ENCODE measurements at regions not wholly inside any gene's neighbourhood (a gene's known extent, or its start where the extent isn't known, plus 50 kb on each side); places are given as distances from the start of the nearest gene placed in this dataset.

- WGBS, 2 experiments (ENCODE audit: low coverage in 1 of 2, low lambda C conversion rate in 2 of 2, missing lambda C conversion rate in 2 of 2), result 26 to 36% methylated on average over 3 of the region's 3 CpGs
- Histone ChIP-seq H3K4me2 (ENCODE audit: unreplicated experiment) (no peak overlapping the region), H3K79me2 (ENCODE audit: insufficient read depth) (no peaks in the 10 kb centered on the region), H3K9me3 (ENCODE audit: low read depth) (no peaks in the 10 kb centered on the region), H3F3A (ENCODE audit: insufficient read depth) (no peaks in the 10 kb centered on the region), H3K9ac (no peak overlapping the region), H3K36me3 (ENCODE audit: low read depth) (no peaks in the 10 kb centered on the region), H3K9me2 (ENCODE audit: insufficient read depth) (no peaks in the 10 kb centered on the region), H3K4me3 (no peak overlapping the region), H4K20me1 (ENCODE audit: insufficient read depth) (no peaks in the 10 kb centered on the region), H2AFZ (no peak overlapping the region), H3K4me1 (ENCODE audit: insufficient read depth) (no peaks in the 10 kb centered on the region), H3K27me3 (replicated peaks; ENCODE audit: insufficient read depth) (peaks cover 37% of the 10 kb centered on the region), H3K27ac (no peak overlapping the region)
- TF ChIP-seq EZH2 (IDR thresholded peaks at IDR 0.05; ENCODE audit: insufficient read depth, poor library complexity, severe bottlenecking) (no peak), EZH2phosphoT487 (IDR thresholded peaks at IDR 0.05; ENCODE audit: insufficient read depth, low read depth) (no peak)
- DNase-seq, result no peak
- in situ Hi-C loops (cut with MboI), result no loop called here
Measured at GRCh38 chr21:32949701-32950100, 76.0 kb upstream of the OLIG2 start.

GRCh38 chr21:32951041-32951440 is 74.7 kb upstream of the OLIG2 start:
- Histone ChIP-seq H3K9ac (no peak overlapping the region), H3K27me3 (replicated peaks; ENCODE audit: insufficient read depth) (peaks cover 50% of the 10 kb centered on the region), H3F3A (ENCODE audit: insufficient read depth) (no peaks in the 10 kb centered on the region), H3K36me3 (ENCODE audit: low read depth) (no peaks in the 10 kb centered on the region), H3K79me2 (ENCODE audit: insufficient read depth) (no peaks in the 10 kb centered on the region), H3K4me2 (ENCODE audit: unreplicated experiment) (no peak overlapping the region), H2AFZ (no peak overlapping the region), H3K9me2 (ENCODE audit: insufficient read depth) (no peaks in the 10 kb centered on the region), H3K27ac (no peak overlapping the region), H3K4me1 (ENCODE audit: insufficient read depth) (no peaks in the 10 kb centered on the region), H3K4me3 (no peak overlapping the region), H4K20me1 (ENCODE audit: insufficient read depth) (no peaks in the 10 kb centered on the region), H3K9me3 (ENCODE audit: low read depth) (no peaks in the 10 kb centered on the region)
- in situ Hi-C loops (cut with MboI), result no loop called here
- no peak for DNase-seq
- 58 to 60% methylated on average over 6 of the region's 6 CpGs for WGBS, 2 experiments (ENCODE audit: low coverage in 1 of 2, low lambda C conversion rate in 2 of 2, missing lambda C conversion rate in 2 of 2)
- TF ChIP-seq EZH2phosphoT487 (IDR thresholded peaks at IDR 0.05; ENCODE audit: insufficient read depth, low read depth) (no peak), EZH2 (IDR thresholded peaks at IDR 0.05; ENCODE audit: insufficient read depth, poor library complexity, severe bottlenecking) (no peak)

- TF ChIP-seq EZH2phosphoT487 (IDR thresholded peaks at IDR 0.05; ENCODE audit: insufficient read depth, low read depth) (no peak), EZH2 (IDR thresholded peaks at IDR 0.05; ENCODE audit: insufficient read depth, poor library complexity, severe bottlenecking) (no peak)
- in situ Hi-C loops (cut with MboI), result no loop called here
Measured at GRCh38 chr21:32954353-32954752, 71.4 kb upstream of the OLIG2 start.

GRCh38 chr21:32955311-32956060 is 70.2 kb upstream of the OLIG2 start:
- Histone ChIP-seq H3K4me2 (ENCODE audit: unreplicated experiment) (no peak overlapping the region), H2AFZ (no peak overlapping the region), H3K36me3 (ENCODE audit: low read depth) (no peaks in the 10 kb centered on the region), H4K20me1 (ENCODE audit: insufficient read depth) (no peaks in the 10 kb centered on the region), H3K27me3 (replicated peaks; ENCODE audit: insufficient read depth) (peaks cover 83% of the 10 kb centered on the region), H3K4me1 (ENCODE audit: insufficient read depth) (no peaks in the 10 kb centered on the region), H3K9ac (no peak overlapping the region), H3F3A (ENCODE audit: insufficient read depth) (no peaks in the 10 kb centered on the region), H3K4me3 (no peak overlapping the region), H3K9me3 (ENCODE audit: low read depth) (no peaks in the 10 kb centered on the region), H3K27ac (no peak overlapping the region), H3K9me2 (ENCODE audit: insufficient read depth) (no peaks in the 10 kb centered on the region), H3K79me2 (ENCODE audit: insufficient read depth) (no peaks in the 10 kb centered on the region)
- TF ChIP-seq EZH2phosphoT487 (IDR thresholded peaks at IDR 0.05; ENCODE audit: insufficient read depth, low read depth) (no peak), EZH2 (IDR thresholded peaks at IDR 0.05; ENCODE audit: insufficient read depth, poor library complexity, severe bottlenecking) (no peak)
- in situ Hi-C loops (cut with MboI), result no loop called here
- DNase-seq, result no peak
- WGBS, 2 experiments (ENCODE audit: low coverage in 1 of 2, low lambda C conversion rate in 2 of 2, missing lambda C conversion rate in 2 of 2), result 18% methylated on average over 20 of the region's 20 CpGs

More at GRCh38 chr21:32954353-32954752, 71.4 kb upstream of the OLIG2 start:
- peaks cover 74% of the 10 kb centered on the region for H3K27me3 ChIP-seq (replicated peaks; ENCODE audit: insufficient read depth)
- no peaks in the 10 kb centered on the region for H3K79me2 ChIP-seq (ENCODE audit: insufficient read depth)
- H3K4me1 ChIP-seq (ENCODE audit: insufficient read depth), result no peaks in the 10 kb centered on the region
- no peak overlapping the region for H3K9ac ChIP-seq
- no peak overlapping the region for H3K27ac ChIP-seq
- H3K4me3 ChIP-seq, result no peak overlapping the region
- 52 to 57% methylated on average over 7 of the region's 7 CpGs for WGBS, 2 experiments (ENCODE audit: low coverage in 1 of 2, low lambda C conversion rate in 2 of 2, missing lambda C conversion rate in 2 of 2)
- H3F3A ChIP-seq (ENCODE audit: insufficient read depth), result no peaks in the 10 kb centered on the region
- H3K9me2 ChIP-seq (ENCODE audit: insufficient read depth), result no peaks in the 10 kb centered on the region
- no peak overlapping the region for H2AFZ ChIP-seq
- H3K4me2 ChIP-seq (ENCODE audit: unreplicated experiment), result no peak overlapping the region
- no peaks in the 10 kb centered on the region for H3K9me3 ChIP-seq (ENCODE audit: low read depth)
- no peak for DNase-seq
- H3K36me3 ChIP-seq (ENCODE audit: low read depth), result no peaks in the 10 kb centered on the region
- no peaks in the 10 kb centered on the region for H4K20me1 ChIP-seq (ENCODE audit: insufficient read depth)
